HG03442 (cell line): ENCODE measurements at regions not wholly inside any gene's neighbourhood (a gene's known extent, or its start where the extent isn't known, plus 50 kb on each side); places are given as distances from the start of the nearest gene placed in this dataset.
"Not testable (repeated sequence)": the region's sequence is repeated elsewhere in the genome, so short reads cannot be mapped to it uniquely, and the experiment has no call there.

Experiments
- ATAC-seq: cut with Tn5 transposase; IDR thresholded peaks from one replicate; pipeline ENCODE4 v1.9.1; 2021; ENCODE audit warnings: mild to moderate bottlenecking, moderate library complexity; ENCODE audit not compliant: unreplicated experiment

GRCh38 chr7:33776788-33777187 is 128.6 kb upstream of the BMPER start:
- ATAC-seq: no peak

DNA sequence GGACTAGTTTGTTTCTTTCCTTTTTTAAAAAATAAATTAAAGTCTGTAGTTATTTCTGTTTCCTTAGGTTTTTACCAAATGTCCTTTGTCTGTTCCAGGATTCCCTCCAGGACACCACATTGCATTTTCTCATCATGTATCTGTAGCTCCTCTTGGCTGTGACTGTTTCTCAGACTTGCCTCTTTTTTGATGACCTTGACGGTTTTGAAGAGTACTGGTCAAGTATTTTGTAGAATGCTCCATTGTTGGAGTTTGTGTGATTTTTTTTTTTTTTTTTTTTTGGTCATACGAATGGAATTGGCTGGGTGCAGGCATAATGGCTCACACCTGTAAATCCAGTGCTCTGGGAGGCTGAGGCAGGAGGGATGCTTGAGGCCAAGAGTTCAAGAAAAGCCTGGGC is 127.1 kb upstream of the BMPER start:
- no peak for ATAC-seq

- ATAC-seq: no peak
Measured at GRCh38 chr7:33779216-33779615, 126.1 kb upstream of the BMPER start.

DNA sequence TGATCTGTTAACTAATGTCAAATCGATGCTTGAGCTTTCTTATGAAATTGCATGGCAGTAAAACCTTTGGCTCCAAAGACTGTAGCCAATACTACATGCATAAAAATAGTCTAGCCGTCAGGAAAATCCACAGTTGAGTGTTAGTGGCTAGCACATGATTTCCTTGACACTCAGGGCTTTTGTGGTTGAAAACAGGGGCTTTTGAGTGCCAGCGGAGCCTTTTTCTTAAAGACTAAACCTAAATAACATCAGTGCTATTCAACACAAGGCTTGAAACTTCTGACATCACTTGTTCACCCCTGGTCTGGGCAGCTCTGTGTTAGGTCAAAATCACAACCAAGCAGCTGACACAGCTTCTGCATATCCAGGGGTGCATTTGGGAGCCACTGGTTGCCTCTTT is 124.2 kb upstream of the BMPER start:
- no peak for ATAC-seq

DNA sequence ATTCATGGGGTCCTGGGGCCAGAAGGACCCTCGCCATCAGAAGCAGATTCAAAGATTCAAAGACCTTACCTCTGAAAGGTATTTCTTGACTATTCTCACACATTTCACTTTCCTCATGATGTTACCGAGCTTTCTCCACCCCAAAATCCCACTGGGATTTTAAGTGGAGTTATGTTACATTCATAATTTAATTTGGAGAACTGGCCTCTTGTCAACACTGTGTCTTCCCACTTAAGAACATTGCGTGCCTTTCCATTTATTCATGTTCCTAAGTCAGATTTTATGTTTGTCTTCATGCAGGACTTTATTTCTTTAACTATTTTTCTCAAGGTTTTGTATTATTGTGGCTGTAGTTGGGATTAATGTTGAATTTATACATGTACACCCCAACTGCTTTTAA is 123.5 kb upstream of the BMPER start:
- no peak for ATAC-seq

DNA sequence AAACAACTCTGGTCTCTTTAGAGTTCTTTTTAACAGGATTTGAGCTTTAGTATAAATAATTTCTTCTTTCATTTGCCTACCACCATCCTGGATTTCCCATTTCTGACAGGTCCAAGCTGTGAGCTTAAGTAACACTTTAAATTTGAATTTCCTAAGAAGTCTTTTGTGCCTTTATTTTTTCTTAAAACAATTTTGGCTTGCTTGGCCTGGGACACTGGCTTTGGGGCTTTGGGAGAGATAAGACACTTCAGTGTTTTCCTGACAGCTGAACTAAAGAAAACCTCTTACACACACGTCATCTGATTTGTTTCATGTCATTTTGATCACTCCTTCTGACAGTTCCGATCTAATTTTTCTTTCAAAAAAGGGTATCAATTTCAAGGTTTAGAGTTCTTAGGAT is 121.3 kb upstream of the BMPER start:
- ATAC-seq: no peak

- ATAC-seq: no peak
Measured at GRCh38 chr7:33788531-33788930, 116.8 kb upstream of the BMPER start.

- ATAC-seq: no peak
Measured at GRCh38 chr7:33789871-33790630, 115.3 kb upstream of the BMPER start.

- ATAC-seq: no peak
Measured at GRCh38 chr7:33790746-33791145, 114.6 kb upstream of the BMPER start.

GRCh38 chr7:33792041-33792440 is 113.3 kb upstream of the BMPER start:
- no peak for ATAC-seq

DNA sequence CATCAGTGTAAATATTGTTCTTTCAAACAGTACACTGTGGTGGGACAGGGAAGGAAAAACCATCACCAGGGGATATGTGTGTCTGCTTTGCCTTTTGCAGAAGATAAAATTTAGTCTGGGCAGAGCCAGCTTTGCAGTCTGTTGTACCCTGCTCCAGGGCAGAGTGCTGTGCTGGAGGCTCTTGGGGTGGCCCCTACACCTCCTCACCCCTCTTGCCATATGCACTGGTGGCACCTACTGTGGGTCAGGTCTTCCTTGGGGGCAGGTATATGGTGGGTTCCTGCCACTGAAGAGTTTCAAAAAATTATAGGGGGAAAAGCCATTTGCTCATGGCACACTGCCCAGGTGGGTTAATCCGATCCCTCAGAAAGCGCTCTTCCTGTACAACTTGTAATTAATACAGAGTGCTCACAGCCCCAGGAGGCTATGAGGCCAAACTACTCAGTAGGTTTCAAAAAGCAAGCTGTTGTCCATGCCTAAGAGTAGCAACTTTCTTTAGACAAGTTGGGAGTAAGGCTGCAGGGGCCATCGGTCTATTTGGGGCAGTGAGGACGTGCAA is 112.7 kb upstream of the BMPER start:
- no peak for ATAC-seq

DNA sequence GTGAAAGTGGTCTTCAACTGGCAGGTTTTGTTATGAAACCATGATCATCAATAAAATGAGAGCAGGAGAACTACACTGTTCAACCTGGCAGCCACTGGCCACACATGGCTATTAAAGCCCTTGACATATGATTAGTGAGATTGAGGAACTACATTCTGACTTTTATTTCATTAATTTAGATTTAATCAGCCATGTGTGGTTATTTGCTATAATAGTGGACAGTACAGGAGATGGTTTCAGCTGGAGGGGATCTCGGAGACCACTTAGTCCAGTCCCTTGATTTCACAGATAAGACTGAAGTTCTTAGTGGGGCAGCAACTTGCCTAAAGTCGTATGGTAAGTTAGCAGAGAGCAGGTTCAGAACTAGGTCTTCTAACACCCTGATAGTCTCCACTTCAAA is 111.7 kb upstream of the BMPER start:
- ATAC-seq: no peak

GRCh38 chr7:33794419-33794818 is 110.9 kb upstream of the BMPER start:
- no peak for ATAC-seq

DNA sequence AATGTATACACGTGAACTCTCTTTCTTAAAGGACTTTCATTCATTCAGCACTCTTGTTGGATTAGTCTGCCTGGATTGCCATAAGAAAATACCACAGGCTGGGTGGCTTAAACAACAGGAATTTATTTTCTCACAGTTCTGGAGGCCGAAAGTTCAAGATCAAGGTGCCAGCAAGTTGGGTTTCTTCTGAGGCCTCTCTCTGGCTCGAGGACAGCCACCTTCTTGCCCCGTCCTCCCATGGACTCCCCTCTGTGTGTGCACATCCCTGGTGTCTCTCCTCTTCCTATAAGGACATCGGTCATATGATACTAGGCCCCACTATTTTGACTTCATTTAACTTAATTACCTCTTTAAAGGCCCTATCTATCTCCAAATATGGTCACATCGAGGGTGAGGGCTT is 110.4 kb upstream of the BMPER start:
- no peak for ATAC-seq

- no peak for ATAC-seq
Measured at GRCh38 chr7:33796538-33796937, 108.8 kb upstream of the BMPER start.

- not testable (repeated sequence) for ATAC-seq
Measured at GRCh38 chr7:33797512-33797911, 107.8 kb upstream of the BMPER start.

DNA sequence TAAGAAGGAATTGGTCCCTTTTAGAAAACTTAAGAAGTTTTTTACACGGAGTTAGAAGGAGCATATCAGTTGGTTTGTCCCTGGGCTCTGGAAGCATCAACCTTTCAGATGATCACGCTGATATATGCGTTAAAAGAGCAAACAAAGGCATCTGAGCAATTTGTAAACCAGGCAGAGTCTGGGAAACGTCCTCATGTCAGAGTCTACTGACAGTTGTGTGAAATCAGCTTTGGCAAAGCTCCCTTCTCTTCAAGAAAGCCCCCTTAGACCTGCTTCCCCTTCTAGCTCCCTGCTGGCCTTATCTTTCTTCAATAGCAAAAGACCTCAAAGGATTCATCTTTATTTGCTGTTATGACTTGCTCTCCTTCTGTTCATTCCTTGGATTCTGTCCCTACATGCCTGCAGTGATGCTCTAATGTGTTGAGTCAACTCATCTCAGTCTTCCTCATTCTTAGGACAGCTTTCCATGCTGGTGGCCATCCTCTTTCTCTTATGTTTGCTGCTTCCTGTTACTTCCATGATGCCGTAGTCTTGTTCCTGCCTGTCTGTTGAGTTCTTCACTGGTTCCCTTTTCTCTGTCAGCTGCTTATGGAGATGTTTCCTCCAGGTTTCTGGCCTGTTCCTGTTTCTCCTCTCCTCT is 106.5 kb upstream of the BMPER start:
- no peak for ATAC-seq

GRCh38 chr7:33799766-33800165 is 105.6 kb upstream of the BMPER start:
- no peak for ATAC-seq

DNA sequence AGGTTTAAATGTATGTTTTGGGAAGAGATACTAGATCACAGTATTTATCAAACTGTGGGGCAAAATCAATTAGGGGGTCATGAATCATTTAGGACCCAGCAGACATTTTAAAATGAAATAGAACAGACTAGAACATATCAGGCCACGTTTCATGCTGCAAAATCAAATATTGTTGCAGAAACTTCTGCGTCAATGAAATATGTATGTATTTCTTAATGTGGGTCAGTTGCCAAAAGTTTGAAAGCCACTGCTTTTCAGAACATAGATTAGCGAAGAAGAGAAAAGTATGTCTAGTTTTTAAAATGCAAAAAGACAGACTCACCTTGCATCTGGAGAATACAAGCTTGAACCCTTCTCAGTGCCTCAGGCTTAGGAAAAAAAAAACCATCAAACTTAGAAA is 102.7 kb upstream of the BMPER start:
- no peak for ATAC-seq

- ATAC-seq: no peak
Measured at GRCh38 chr7:33804140-33804660, 101.1 kb upstream of the BMPER start.

- ATAC-seq: no peak
Measured at GRCh38 chr7:33805630-33806233, 99.6 kb upstream of the BMPER start.
